ENCODE measurements at regions not wholly inside any gene's neighbourhood (a gene's known extent, or its start where the extent isn't known, plus 50 kb on each side); places are given as distances from the start of the nearest gene placed in this dataset.

GRCh38 chr14:38350102-38350501, 94.2 kb upstream of the CLEC14A start:
- H3K9me3 ChIP-seq (ENCODE audit: control insufficient read depth, insufficient read depth, low read length) = no peaks in the 10 kb centered on the region
- H3K27ac ChIP-seq (ENCODE audit: low read depth, low read length) = no peak overlapping the region
- no peak for DNase-seq (ENCODE audit: low read depth, low spot score)
- ChIA-PET POLR2A (no interaction called here), CTCF (interaction anchor here (0.7 kb wide), 1 partner anchor 10 kb away, joined by 3 read pairs; no protein-coding TSS in a partner anchor)
- no peak for TF ChIP-seq CTCF (IDR thresholded peaks at IDR 0.05; ENCODE audit: low read depth, low read length)
- H3K4me3 ChIP-seq (ENCODE audit: low read depth, low read length) = no peak overlapping the region
- no peaks in the 10 kb centered on the region for H3K27me3 ChIP-seq (ENCODE audit: control insufficient read depth, insufficient read depth, low read length)

GRCh38 chr14:38342803-38343202, 86.9 kb upstream of the CLEC14A start:
- CTCF ChIA-PET = no interaction called here
- no peak overlapping the region for H3K27ac ChIP-seq (ENCODE audit: low read depth, low read length)
- H3K27me3 ChIP-seq (ENCODE audit: control insufficient read depth, insufficient read depth, low read length) = no peaks in the 10 kb centered on the region
- no peak for TF ChIP-seq CTCF (IDR thresholded peaks at IDR 0.05; ENCODE audit: low read depth, low read length)
- no peak overlapping the region for H3K4me3 ChIP-seq (ENCODE audit: low read depth, low read length)
- H3K9me3 ChIP-seq (ENCODE audit: control insufficient read depth, insufficient read depth, low read length) = no peaks in the 10 kb centered on the region
- DNase-seq (ENCODE audit: low read depth, low spot score) = peak; percentile 56
- POLR2A ChIA-PET = no interaction called here

GRCh38 chr14:38339696-38340095, 83.8 kb upstream of the CLEC14A start:
- no peak overlapping the region for H3K4me3 ChIP-seq (ENCODE audit: low read depth, low read length)
- H3K9me3 ChIP-seq (ENCODE audit: control insufficient read depth, insufficient read depth, low read length) = no peaks in the 10 kb centered on the region
- no peak for DNase-seq (ENCODE audit: low read depth, low spot score)
- CTCF ChIA-PET = interaction anchor here (0.6 to 1.3 kb wide), 3 partner anchors 11 to 261 kb away, joined by 3 to 4 read pairs (median 3); no protein-coding TSS in a partner anchor
- POLR2A ChIA-PET = no interaction called here
- no peaks in the 10 kb centered on the region for H3K27me3 ChIP-seq (ENCODE audit: control insufficient read depth, insufficient read depth, low read length)
- no peak for TF ChIP-seq CTCF (IDR thresholded peaks at IDR 0.05; ENCODE audit: low read depth, low read length)
- no peak overlapping the region for H3K27ac ChIP-seq (ENCODE audit: low read depth, low read length)

- no peak overlapping the region for H3K4me3 ChIP-seq (ENCODE audit: low read depth, low read length)
- H3K9me3 ChIP-seq (ENCODE audit: control insufficient read depth, insufficient read depth, low read length) = no peaks in the 10 kb centered on the region
- ChIA-PET CTCF (no interaction called here), POLR2A (no interaction called here)
- TF ChIP-seq CTCF (IDR thresholded peaks at IDR 0.05; ENCODE audit: low read depth, low read length) = no peak
- DNase-seq (ENCODE audit: low read depth, low spot score) = no peak
- no peak overlapping the region for H3K27ac ChIP-seq (ENCODE audit: low read depth, low read length)
- no peaks in the 10 kb centered on the region for H3K27me3 ChIP-seq (ENCODE audit: control insufficient read depth, insufficient read depth, low read length)
Measured at GRCh38 chr14:38336298-38336697, 80.4 kb upstream of the CLEC14A start.

GRCh38 chr14:38330275-38330674, 74.4 kb upstream of the CLEC14A start:
- H3K27me3 ChIP-seq (ENCODE audit: control insufficient read depth, insufficient read depth, low read length) = no peaks in the 10 kb centered on the region
- no peak overlapping the region for H3K4me3 ChIP-seq (ENCODE audit: low read depth, low read length)
- CTCF ChIA-PET = interaction anchor here (1.2 kb wide), 1 partner anchor 119 kb away, joined by 3 read pairs; no protein-coding TSS in a partner anchor
- H3K9me3 ChIP-seq (ENCODE audit: control insufficient read depth, insufficient read depth, low read length) = no peaks in the 10 kb centered on the region
- no peak overlapping the region for H3K27ac ChIP-seq (ENCODE audit: low read depth, low read length)
- POLR2A ChIA-PET = no interaction called here
- TF ChIP-seq CTCF (IDR thresholded peaks at IDR 0.05; ENCODE audit: low read depth, low read length) = no peak
- DNase-seq (ENCODE audit: low read depth, low spot score) = no peak
